OCI-LY1 (cell line): ENCODE measurements at regions not wholly inside any gene's neighbourhood (a gene's known extent, or its start where the extent isn't known, plus 50 kb on each side); places are given as distances from the start of the nearest gene placed in this dataset.

Source experiments
- H2AFZ ChIP-seq: fragments of 200-600 bp; sonication (generic), shearing (Covaris generic); 2 replicates; pipeline ENCODE4 v1.6.0; 2014; ENCODE audit warnings: antibody characterized with exemption, mild to moderate bottlenecking, low read length
- H3F3A ChIP-seq: fragments of 200-600 bp; sonication (generic), shearing (Covaris generic); 2 replicates; pipeline ENCODE4 v1.6.0; 2014; ENCODE audit warnings: mild to moderate bottlenecking, antibody characterized with exemption, low read length, moderate library complexity; ENCODE audit not compliant: insufficient read depth
- H3K27ac ChIP-seq: fragments of 200-600 bp; sonication (generic); 2 replicates; pipeline ENCODE4 v1.5.1; 2014; ENCODE audit warnings: low read length, mixed run types, mild to moderate bottlenecking, low read depth; ENCODE audit not compliant: poor library complexity, severe bottlenecking
- H3K27me3 ChIP-seq: fragments of 200-600 bp; sonication (generic); 2 replicates; pipeline ENCODE4 v1.6.0; 2014; ENCODE audit warnings: antibody characterized with exemption, mild to moderate bottlenecking, low read length, moderate library complexity; ENCODE audit not compliant: insufficient read depth
- H3K36me3 ChIP-seq: fragments of 200-600 bp; sonication (generic); 2 replicates; pipeline ENCODE4 v1.6.1; 2014; ENCODE audit warnings: mild to moderate bottlenecking, antibody characterized with exemption, low read length, moderate library complexity, mixed read lengths; ENCODE audit not compliant: insufficient read depth
- H3K4me1 ChIP-seq: fragments of 200-600 bp; sonication (generic); 2 replicates; pipeline ENCODE4 v1.5.1; 2014; ENCODE audit warnings: mild to moderate bottlenecking, low read length, moderate library complexity; ENCODE audit not compliant: insufficient read depth, severe bottlenecking
- H3K4me2 ChIP-seq: fragments of 200-600 bp; sonication (generic), shearing (Covaris generic); 2 replicates; pipeline ENCODE4 v1.6.1; 2014; ENCODE audit warnings: low read length
- H3K4me3 ChIP-seq: fragments of 200-600 bp; sonication (generic); 2 replicates; pipeline ENCODE4 v1.5.1; 2014; ENCODE audit warnings: low read length, low read depth, mild to moderate bottlenecking, mixed read lengths; ENCODE audit not compliant: poor library complexity, severe bottlenecking
- H3K79me2 ChIP-seq: fragments of 200-600 bp; shearing (Covaris generic); 2 replicates; pipeline ENCODE4 v1.6.1; 2016; ENCODE audit warnings: mixed run types, low read length, mixed read lengths; ENCODE audit not compliant: insufficient read depth
- H3K9ac ChIP-seq: fragments of 200-600 bp; sonication (generic), shearing (Covaris generic); 2 replicates; pipeline ENCODE4 v1.6.1; 2014; ENCODE audit warnings: mild to moderate bottlenecking, low read length, mixed read lengths
- H3K9me2 ChIP-seq: fragments of 200-600 bp; sonication (generic), shearing (Covaris generic); 2 replicates; pipeline ENCODE4 v1.6.1; 2014; ENCODE audit warnings: low read depth, mild to moderate bottlenecking, low read length, mixed read lengths
- H3K9me3 ChIP-seq: fragments of 200-600 bp; shearing (Covaris generic); 2 replicates; pipeline ENCODE4 v1.6.1; 2014; ENCODE audit warnings: low read length, mixed read lengths
- H4K20me1 ChIP-seq: fragments of 200-600 bp; sonication (generic), shearing (Covaris generic); 2 replicates; pipeline ENCODE4 v1.6.0; 2016; ENCODE audit warnings: mild to moderate bottlenecking, low read length; ENCODE audit not compliant: insufficient read depth
- CTCF ChIP-seq: fragments of 200-600 bp; sonication (generic), shearing (Covaris generic); IDR thresholded peaks from 2 replicates; pipeline ENCODE4 v1.5.1; 2017; ENCODE audit warnings: mild to moderate bottlenecking, antibody characterized with exemption, low read length, moderate library complexity, mixed read lengths
- EZH2 ChIP-seq: fragments of 200-600 bp; sonication (generic), shearing (Covaris generic); IDR thresholded peaks from 2 replicates; pipeline ENCODE4 v1.8.0; 2017; ENCODE audit warnings: borderline replicate concordance, mixed run types, mild to moderate bottlenecking, antibody characterized with exemption, low read length, moderate library complexity, mixed read lengths

GRCh38 chr5:119833176-119833575 is 203.8 kb downstream of the FAM170A start:
- H3K27me3 ChIP-seq: no peaks in the 10 kb centered on the region
- H3F3A ChIP-seq: no peaks in the 10 kb centered on the region
- no peaks in the 10 kb centered on the region for H3K36me3 ChIP-seq
- no peaks in the 10 kb centered on the region for H4K20me1 ChIP-seq
- no peaks in the 10 kb centered on the region for H3K9me3 ChIP-seq
- no peaks in the 10 kb centered on the region for H3K79me2 ChIP-seq
- no peak overlapping the region for H3K4me2 ChIP-seq
- H3K9me2 ChIP-seq: no peaks in the 10 kb centered on the region
- no peak overlapping the region for H3K27ac ChIP-seq
- no peak overlapping the region for H3K4me3 ChIP-seq
- H3K9ac ChIP-seq: no peak overlapping the region
- H3K4me1 ChIP-seq: no peaks in the 10 kb centered on the region
- TF ChIP-seq CTCF (no peak), EZH2 (no peak)
- no peak overlapping the region for H2AFZ ChIP-seq

- Histone ChIP-seq H3K4me2 (no peak overlapping the region), H3K36me3 (no peaks in the 10 kb centered on the region), H3K79me2 (no peaks in the 10 kb centered on the region), H4K20me1 (no peaks in the 10 kb centered on the region), H3K9ac (no peak overlapping the region), H3K9me3 (no peaks in the 10 kb centered on the region), H3K4me1 (no peaks in the 10 kb centered on the region), H3K27ac (no peak overlapping the region), H2AFZ (no peak overlapping the region), H3K9me2 (no peaks in the 10 kb centered on the region), H3F3A (no peaks in the 10 kb centered on the region), H3K27me3 (no peaks in the 10 kb centered on the region), H3K4me3 (no peak overlapping the region)
- TF ChIP-seq EZH2: no peak
- TF ChIP-seq CTCF: no peak
These were observed 210.8 kb downstream of the FAM170A start for GRCh38 chr5:119840175-119840574.

- TF ChIP-seq CTCF: no peak
- TF ChIP-seq EZH2: no peak
- Histone ChIP-seq H3K27me3 (no peaks in the 10 kb centered on the region), H3K9me2 (no peaks in the 10 kb centered on the region), H3K27ac (no peak overlapping the region), H3K79me2 (no peaks in the 10 kb centered on the region), H3K4me3 (no peak overlapping the region), H3K9me3 (no peaks in the 10 kb centered on the region), H2AFZ (no peak overlapping the region), H4K20me1 (no peaks in the 10 kb centered on the region), H3K36me3 (no peaks in the 10 kb centered on the region), H3F3A (no peaks in the 10 kb centered on the region), H3K9ac (no peak overlapping the region), H3K4me1 (no peaks in the 10 kb centered on the region), H3K4me2 (no peak overlapping the region)
These were observed 222.8 kb downstream of the FAM170A start for GRCh38 chr5:119852140-119852539.
